Smooth muscle cell (in vitro differentiated cells): ENCODE measurements at regions not wholly inside any gene's neighbourhood (a gene's known extent, or its start where the extent isn't known, plus 50 kb on each side); places are given as distances from the start of the nearest gene placed in this dataset.
A peak's percentile ranks its signal among the peaks of the same experiment; 100 is the strongest.

Source experiments
- DNase-seq: peaks from one replicate; lab custom pipeline; 2025; ENCODE audit not compliant: unreplicated experiment; lab: John Stamatoyannopoulos, UW
- H2AFZ ChIP-seq: fragments of 200-600 bp; sonication (generic); 2 replicates; pipeline ENCODE4 v1.6.0; 2016; ENCODE audit warnings: antibody characterized with exemption, low read depth, mild to moderate bottlenecking
- H3F3A ChIP-seq: fragments of 200-600 bp; sonication (generic); 2 replicates; pipeline ENCODE4 v1.6.0; 2017; ENCODE audit warnings: antibody characterized with exemption, low read depth
- H3K27ac ChIP-seq: fragments of 200-600 bp; sonication (generic); 2 replicates; pipeline ENCODE4 v1.5.1; 2016; ENCODE audit warnings: low read depth, mild to moderate bottlenecking
- H3K27me3 ChIP-seq: fragments of 200-600 bp; sonication (generic); 2 replicates; pipeline ENCODE4 v1.6.1; 2016; ENCODE audit warnings: low read depth, mild to moderate bottlenecking
- H3K36me3 ChIP-seq: fragments of 200-600 bp; sonication (generic); 2 replicates; pipeline ENCODE4 v1.5.1; 2016; ENCODE audit warnings: low read depth
- H3K4me1 ChIP-seq: fragments of 200-600 bp; sonication (generic); 2 replicates; pipeline ENCODE4 v1.5.1; 2016; ENCODE audit warnings: low read depth
- H3K4me2 ChIP-seq: fragments of 200-600 bp; sonication (generic); 2 replicates; pipeline ENCODE4 v1.6.0; 2016; ENCODE audit warnings: mild to moderate bottlenecking
- H3K4me3 ChIP-seq: fragments of 200-600 bp; sonication (generic); 2 replicates; pipeline ENCODE4 v1.5.1; 2016; ENCODE audit warnings: mild to moderate bottlenecking
- H3K79me2 ChIP-seq: fragments of 200-600 bp; sonication (generic); 2 replicates; pipeline ENCODE4 v1.6.0; 2016; ENCODE audit warnings: low read depth, mild to moderate bottlenecking
- H3K9ac ChIP-seq: fragments of 200-600 bp; sonication (generic); 2 replicates; pipeline ENCODE4 v1.6.0; 2016; ENCODE audit warnings: low read depth
- H3K9me3 ChIP-seq: fragments of 200-600 bp; sonication (generic); replicated peaks from 2 replicates; pipeline ENCODE4 v1.5.1; 2016; ENCODE audit warnings: low read depth
- H4K20me1 ChIP-seq: fragments of 200-600 bp; sonication (generic); 2 replicates; pipeline ENCODE4 v1.6.0; 2016; ENCODE audit warnings: low read depth
- WGBS: methylation state at CpG from one replicate; pipeline ENCODE4 v1.1.7; 2016; ENCODE audit warnings: low lambda C conversion rate; 5-methylcytosine and 5-hydroxymethylcytosine counted together
- TF ChIP-seq, protein P1 (sequence below): fragments of 200-600 bp; sonication (generic); IDR thresholded peaks from 2 replicates; pipeline ENCODE4 v1.5.1; 2017; ENCODE audit warnings: borderline replicate concordance, mild to moderate bottlenecking, antibody characterized with exemption; ENCODE audit not compliant: insufficient read depth, poor library complexity, severe bottlenecking

DNA sequence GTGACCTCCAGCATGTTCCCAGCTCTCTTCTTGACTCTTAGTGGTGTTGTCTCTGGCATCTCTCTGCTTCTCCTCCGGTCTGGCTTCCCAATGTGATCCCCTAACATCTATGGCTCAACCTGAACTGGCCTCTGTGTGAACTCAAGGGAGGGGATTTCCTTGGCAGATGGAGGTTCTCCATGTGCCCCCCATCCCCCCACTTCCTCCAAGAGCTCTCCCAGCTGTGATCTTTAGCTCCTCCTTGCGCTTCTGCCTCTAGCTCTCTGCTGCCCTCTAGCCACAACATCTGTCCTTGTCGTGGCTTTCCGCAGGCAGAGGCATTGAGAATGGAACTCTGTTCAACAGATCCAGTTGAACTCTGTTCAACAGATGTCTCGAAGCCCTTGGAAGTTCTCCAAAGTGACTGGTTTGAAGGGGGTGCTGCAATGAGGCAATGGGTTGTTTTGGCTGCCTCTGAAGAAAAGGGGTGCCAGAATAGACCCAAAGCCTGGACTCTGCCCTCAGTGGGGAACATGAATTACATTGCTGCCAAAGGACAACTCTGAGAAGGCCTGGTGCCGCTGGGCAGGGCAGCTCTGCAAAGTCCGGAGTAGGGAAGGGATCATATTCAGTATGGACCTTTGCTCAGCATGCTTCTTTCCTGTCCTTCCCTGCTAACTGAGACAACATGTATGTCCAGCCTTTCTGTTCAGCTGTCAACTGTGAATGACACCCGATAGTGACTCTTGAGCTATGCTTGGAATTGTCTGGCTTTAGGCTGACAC lies 61.9 kb downstream of the ADM start:
- Histone ChIP-seq H3K4me2 (no peak overlapping the region), H3K9me3 (no peaks in the 10 kb centered on the region), H3K4me3 (no peak overlapping the region), H3K27ac (no peak overlapping the region), H3K9ac (no peak overlapping the region), H4K20me1 (no peaks in the 10 kb centered on the region), H3K79me2 (no peaks in the 10 kb centered on the region), H3K36me3 (no peaks in the 10 kb centered on the region), H2AFZ (no peak overlapping the region), H3K4me1 (no peaks in the 10 kb centered on the region), H3K27me3 (no peaks in the 10 kb centered on the region), H3F3A (no peaks in the 10 kb centered on the region)
- whole genome bisulfite sequencing: 51% methylated on average over 8 of the region's 8 CpGs
- TF ChIP-seq, protein P1, sequence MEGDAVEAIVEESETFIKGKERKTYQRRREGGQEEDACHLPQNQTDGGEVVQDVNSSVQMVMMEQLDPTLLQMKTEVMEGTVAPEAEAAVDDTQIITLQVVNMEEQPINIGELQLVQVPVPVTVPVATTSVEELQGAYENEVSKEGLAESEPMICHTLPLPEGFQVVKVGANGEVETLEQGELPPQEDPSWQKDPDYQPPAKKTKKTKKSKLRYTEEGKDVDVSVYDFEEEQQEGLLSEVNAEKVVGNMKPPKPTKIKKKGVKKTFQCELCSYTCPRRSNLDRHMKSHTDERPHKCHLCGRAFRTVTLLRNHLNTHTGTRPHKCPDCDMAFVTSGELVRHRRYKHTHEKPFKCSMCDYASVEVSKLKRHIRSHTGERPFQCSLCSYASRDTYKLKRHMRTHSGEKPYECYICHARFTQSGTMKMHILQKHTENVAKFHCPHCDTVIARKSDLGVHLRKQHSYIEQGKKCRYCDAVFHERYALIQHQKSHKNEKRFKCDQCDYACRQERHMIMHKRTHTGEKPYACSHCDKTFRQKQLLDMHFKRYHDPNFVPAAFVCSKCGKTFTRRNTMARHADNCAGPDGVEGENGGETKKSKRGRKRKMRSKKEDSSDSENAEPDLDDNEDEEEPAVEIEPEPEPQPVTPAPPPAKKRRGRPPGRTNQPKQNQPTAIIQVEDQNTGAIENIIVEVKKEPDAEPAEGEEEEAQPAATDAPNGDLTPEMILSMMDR: peak; percentile 57
- no peak for DNase-seq

GRCh38 chr11:10371926-10372641 lies 67.2 kb downstream of the ADM start:
- H4K20me1 ChIP-seq: no peaks in the 10 kb centered on the region
- 79% methylated on average over 7 of the region's 7 CpGs for WGBS

DNA sequence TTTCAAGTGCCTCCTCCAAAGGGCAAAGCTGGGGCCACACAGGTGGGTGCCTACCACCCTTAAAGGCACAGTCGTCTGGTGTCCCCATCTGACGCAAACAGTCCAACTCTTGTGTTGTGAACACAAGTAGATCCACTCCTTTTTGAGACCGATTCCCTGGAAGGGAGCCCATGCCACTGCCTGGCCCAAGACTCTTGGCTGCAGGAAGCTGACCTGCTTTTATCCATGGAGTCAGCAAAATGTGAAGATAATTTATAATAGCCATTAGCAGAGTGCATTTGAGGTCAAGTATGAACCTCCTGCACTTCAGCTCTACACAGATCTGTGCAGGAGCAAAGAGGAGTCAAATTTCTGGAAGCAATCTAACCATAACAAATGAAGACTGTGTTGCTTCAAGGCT lies 68.5 kb downstream of the ADM start:
- Histone ChIP-seq H3K4me2 (no peak overlapping the region), H2AFZ (no peak overlapping the region), H3K79me2 (no peaks in the 10 kb centered on the region), H3K9ac (no peak overlapping the region), H3K4me3 (no peak overlapping the region), H4K20me1 (no peaks in the 10 kb centered on the region), H3F3A (no peaks in the 10 kb centered on the region), H3K36me3 (no peaks in the 10 kb centered on the region), H3K27ac (no peak overlapping the region), H3K4me1 (no peaks in the 10 kb centered on the region), H3K27me3 (no peaks in the 10 kb centered on the region), H3K9me3 (no peaks in the 10 kb centered on the region)
- TF ChIP-seq, protein P1: no peak
- no peak for DNase-seq
- WGBS: 78% methylated on average over 3 of the region's 3 CpGs

More at GRCh38 chr11:10371926-10372641, 67.2 kb downstream of the ADM start:
- no peaks in the 10 kb centered on the region for H3K9me3 ChIP-seq
- H3K4me1 ChIP-seq: no peaks in the 10 kb centered on the region
- no peak overlapping the region for H3K4me2 ChIP-seq
- no peaks in the 10 kb centered on the region for H3K79me2 ChIP-seq
- TF ChIP-seq, protein P1: no peak
- H3F3A ChIP-seq: no peaks in the 10 kb centered on the region
- no peak overlapping the region for H3K27ac ChIP-seq
- DNase-seq: no peak
- H2AFZ ChIP-seq: no peak overlapping the region
- no peak overlapping the region for H3K4me3 ChIP-seq
- no peaks in the 10 kb centered on the region for H3K36me3 ChIP-seq
- H3K9ac ChIP-seq: no peak overlapping the region
- no peaks in the 10 kb centered on the region for H3K27me3 ChIP-seq
